Loucy (cell line): ENCODE measurements at regions not wholly inside any gene's neighbourhood (a gene's known extent, or its start where the extent isn't known, plus 50 kb on each side); places are given as distances from the start of the nearest gene placed in this dataset.

Source experiments
- CTCF ChIP-seq: fragments of 200-600 bp; sonication (generic); conservative IDR thresholded peaks from 2 replicates; pipeline ENCODE4 v1.5.1; 2014; ENCODE audit warnings: mild to moderate bottlenecking, antibody characterized with exemption, low read length
- EZH2phosphoT487 ChIP-seq: fragments of 200-600 bp; IDR thresholded peaks from 2 replicates; pipeline ENCODE4 v1.6.1; 2018; ENCODE audit warnings: antibody characterized with exemption, mild to moderate bottlenecking, moderate library complexity, borderline replicate concordance

- TF ChIP-seq CTCF (no peak), EZH2phosphoT487 (no peak)
Measured at GRCh38 chr2:39932198-39932597, 153.1 kb upstream of the THUMPD2 start.
